DND-41 (cell line): ENCODE measurements at regions not wholly inside any gene's neighbourhood (a gene's known extent, or its start where the extent isn't known, plus 50 kb on each side); places are given as distances from the start of the nearest gene placed in this dataset.

Experiments
- CTCF ChIP-seq: IDR thresholded peaks from 2 replicates; pipeline ENCODE4 v1.5.1; 2012; ENCODE audit warnings: borderline replicate concordance, low read length, moderate library complexity, mild to moderate bottlenecking; ENCODE audit not compliant: poor library complexity, severe bottlenecking; ENCODE audit errors: extremely low read depth
- EZH2 ChIP-seq: IDR thresholded peaks from 3 replicates; pipeline ENCODE4 v1.6.1; 2012; ENCODE audit warnings: borderline replicate concordance, low read depth, mild to moderate bottlenecking, moderate library complexity, low read length, inconsistent platforms; ENCODE audit not compliant: severe bottlenecking

GRCh38 chr10:59006511-59007306, 169.7 kb upstream of the PHYHIPL start:
- TF ChIP-seq CTCF (no peak), EZH2 (no peak)
